Liver (tissue), 8 donors: ENCODE measurements at regions not wholly inside any gene's neighbourhood (a gene's known extent, or its start where the extent isn't known, plus 50 kb on each side); places are given as distances from the start of the nearest gene placed in this dataset.

ENCODE experiments used
- DNase-seq: peaks from one replicate; pipeline ENCODE4 v3.0.0-alpha.2; 2017; ENCODE audit warnings: low spot score
- H3K27ac ChIP-seq, 2 donors: one replicate each; pipeline ENCODE4 v1.7.0; 2013; ENCODE audit warnings: inconsistent platforms in 2 of 2, low read length in 2 of 2, control low read depth in 1 of 2, low read depth in 1 of 2, mild to moderate bottlenecking in 1 of 2
- H3K27me3 ChIP-seq, 4 donors: one replicate each; pipeline versions ENCODE4 v1.6.1 to v1.7.0; 2013; ENCODE audit warnings: low read length in 3 of 4, inconsistent platforms in 1 of 4, mild to moderate bottlenecking in 1 of 4, moderate library complexity in 1 of 4; ENCODE audit not compliant: control insufficient read depth in 4 of 4, insufficient read depth in 4 of 4
- H3K36me3 ChIP-seq, 4 donors: one replicate each; pipeline versions ENCODE4 v1.6.1 to v1.7.0; 2013; ENCODE audit warnings: low read length in 3 of 4, mild to moderate bottlenecking in 3 of 4, low read depth in 1 of 4, moderate library complexity in 1 of 4; ENCODE audit not compliant: control insufficient read depth in 4 of 4, insufficient read depth in 3 of 4
- H3K4me1 ChIP-seq, 4 donors: one replicate each; pipeline versions ENCODE4 v1.6.1 to v1.7.0; 2013; ENCODE audit warnings: low read length in 3 of 4, mild to moderate bottlenecking in 3 of 4, moderate library complexity in 1 of 4; ENCODE audit not compliant: control insufficient read depth in 4 of 4, insufficient read depth in 4 of 4
- H3K4me3 ChIP-seq, 3 donors: one replicate each; pipeline versions ENCODE4 v1.6.1 to v1.7.0; 2013; ENCODE audit warnings: low read length in 3 of 3, control low read depth in 1 of 3, low read depth in 1 of 3, mild to moderate bottlenecking in 1 of 3
- H3K9ac ChIP-seq, 2 donors: one replicate each; pipeline ENCODE4 v1.7.0; 2013; ENCODE audit warnings: low read length in 2 of 2, mild to moderate bottlenecking in 2 of 2, moderate library complexity in 2 of 2, control low read depth in 1 of 2, low read depth in 1 of 2
- H3K9me3 ChIP-seq, 4 donors: one replicate each; pipeline versions ENCODE4 v1.6.1 to v1.7.0; 2013; ENCODE audit warnings: low read length in 3 of 4; ENCODE audit not compliant: control insufficient read depth in 4 of 4
- ATF3 ChIP-seq: IDR thresholded peaks from 2 replicates; pipeline ENCODE4 v1.6.1; 2016; ENCODE audit warnings: antibody characterized with exemption
- CTCF ChIP-seq: fragments of 150-350 bp; IDR thresholded peaks from 2 replicates; pipeline ENCODE4 v1.5.1; 2017; ENCODE audit warnings: improper control_type of control experiment, low read depth, low read length; ENCODE audit not compliant: missing input control
- EGR1 ChIP-seq, 2 donors: IDR thresholded peaks; 2 replicates each; pipeline ENCODE4 v1.6.1; 2016 to 2018; ENCODE audit warnings: antibody characterized with exemption in 2 of 2, low read depth in 2 of 2
- FOXA1 ChIP-seq: IDR thresholded peaks from 2 replicates; pipeline ENCODE4 v1.6.1; 2016; ENCODE audit warnings: antibody characterized with exemption
- FOXA2 ChIP-seq: IDR thresholded peaks from 2 replicates; pipeline ENCODE4 v1.6.1; 2016; ENCODE audit warnings: antibody characterized with exemption
- GABPA ChIP-seq, 2 donors: IDR thresholded peaks in 1 of 2; conservative IDR thresholded peaks in 1 of 2; 2 replicates each; pipeline ENCODE4 v1.6.1; 2016; ENCODE audit warnings: antibody characterized with exemption in 2 of 2, mild to moderate bottlenecking in 1 of 2, moderate library complexity in 1 of 2
- HNF4A ChIP-seq, 2 donors: conservative IDR thresholded peaks; 2 replicates each; pipeline ENCODE4 v1.6.1; 2016; ENCODE audit warnings: antibody characterized with exemption in 2 of 2, mild to moderate bottlenecking in 2 of 2
- HNF4G ChIP-seq: IDR thresholded peaks from 2 replicates; pipeline ENCODE4 v1.6.1; 2016; ENCODE audit warnings: antibody characterized with exemption
- JUND ChIP-seq, 2 donors: IDR thresholded peaks; 2 replicates each; pipeline ENCODE4 v1.6.1; 2016; ENCODE audit warnings: antibody characterized with exemption in 2 of 2
- MAX ChIP-seq: IDR thresholded peaks from 2 replicates; pipeline ENCODE4 v1.6.1; 2016; ENCODE audit warnings: antibody characterized with exemption
- NR2F2 ChIP-seq: IDR thresholded peaks from 2 replicates; pipeline ENCODE4 v1.6.1; 2016; ENCODE audit warnings: antibody characterized with exemption
- RAD21 ChIP-seq, 2 donors: IDR thresholded peaks; 2 replicates each; pipeline ENCODE4 v1.6.1; 2016; ENCODE audit warnings: antibody characterized with exemption in 2 of 2, mild to moderate bottlenecking in 2 of 2
- REST ChIP-seq: IDR thresholded peaks from 2 replicates; pipeline ENCODE4 v1.6.1; 2016; ENCODE audit warnings: antibody characterized with exemption, mild to moderate bottlenecking
- RXRA ChIP-seq, 2 donors: IDR thresholded peaks; 2 replicates each; pipeline ENCODE4 v1.6.1; 2017 to 2018; ENCODE audit warnings: antibody characterized with exemption in 2 of 2, mild to moderate bottlenecking in 1 of 2
- SP1 ChIP-seq: IDR thresholded peaks from 2 replicates; pipeline ENCODE4 v1.6.1; 2018; ENCODE audit warnings: antibody characterized with exemption, mild to moderate bottlenecking
- TAF1 ChIP-seq: conservative IDR thresholded peaks from 2 replicates; pipeline ENCODE4 v1.6.1; 2016; ENCODE audit warnings: antibody characterized with exemption, mild to moderate bottlenecking
- YY1 ChIP-seq: IDR thresholded peaks from 2 replicates; pipeline ENCODE4 v1.6.1; 2016; ENCODE audit warnings: antibody characterized with exemption, mild to moderate bottlenecking
- ZBTB33 ChIP-seq: IDR thresholded peaks from 2 replicates; pipeline ENCODE4 v1.6.1; 2016; ENCODE audit warnings: antibody characterized with exemption
- WGBS: extraction: QIAGEN DNeasy Blood & Tissue Kit; methylation state at CpG from one replicate; pipeline ENCODE4 v1.1.7; 2013; 5-methylcytosine and 5-hydroxymethylcytosine counted together
- donor health status: healthy.
- donor health status: healthy.
- donor health status: healthy.
- donor health status: healthy.
- donor health status: healthy.

GRCh38 chr22:22949953-22950352, 62.3 kb downstream of the IGLL5 start:
- Histone ChIP-seq H3K36me3 (no peaks in the 10 kb centered on the region), H3K27me3 (peaks cover 0 to 4% (median 0%) of the 10 kb centered on the region in 4 donors), H3K9ac (no peak overlapping the region), H3K9me3 (no peaks in the 10 kb centered on the region), H3K4me1 (no peaks in the 10 kb centered on the region), H3K4me3 (no peak overlapping the region), H3K27ac (no peak overlapping the region)
- TF ChIP-seq REST (no peak), GABPA (IDR thresholded peaks at IDR 0.05 in 1 of 2, conservative IDR thresholded peaks at IDR 0.05 in 1 of 2) (no peak), FOXA2 (no peak), MAX (no peak), TAF1 (no peak)
- 93% methylated on average over 1 of the region's 1 CpG for WGBS
- DNase-seq, result peak; percentile 9

GRCh38 chr22:22951035-22951434, 63.4 kb downstream of the IGLL5 start:
- Histone ChIP-seq H3K27ac (no peak overlapping the region), H3K4me3 (no peak overlapping the region), H3K4me1 (no peaks in the 10 kb centered on the region), H3K9ac (no peak overlapping the region), H3K27me3 (peaks cover 0 to 4% (median 0%) of the 10 kb centered on the region in 4 donors), H3K36me3 (no peaks in the 10 kb centered on the region), H3K9me3 (no peaks in the 10 kb centered on the region)
- no peak for DNase-seq
- no peak for TF ChIP-seq JUND (IDR thresholded peaks at IDR 0.05)
- TF ChIP-seq REST, result no peak
- TF ChIP-seq ZBTB33, result no peak
- no peak for TF ChIP-seq FOXA1
- no peak for TF ChIP-seq GABPA (IDR thresholded peaks at IDR 0.05 in 1 of 2, conservative IDR thresholded peaks at IDR 0.05 in 1 of 2)
- TF ChIP-seq FOXA2, result no peak
- TF ChIP-seq RAD21 (IDR thresholded peaks at IDR 0.05), result no peak
- TF ChIP-seq SP1, result no peak
- no peak for TF ChIP-seq EGR1 (IDR thresholded peaks at IDR 0.05; ENCODE audit: low read depth in 2 of 2)
- no peak for TF ChIP-seq ATF3
- no peak for TF ChIP-seq RXRA (IDR thresholded peaks at IDR 0.05)
- no peak for TF ChIP-seq HNF4G
- TF ChIP-seq NR2F2, result no peak
- no peak for TF ChIP-seq YY1
- no peak for TF ChIP-seq MAX
- TF ChIP-seq TAF1, result no peak
- no peak for TF ChIP-seq HNF4A (conservative IDR thresholded peaks at IDR 0.05)
- TF ChIP-seq CTCF, result no peak
- WGBS, result 94% methylated on average over 4 of the region's 4 CpGs
